Suppressor macrophage treated with lipopolysaccharide for 1 hour (primary cell): ENCODE measurements at regions not wholly inside any gene's neighbourhood (a gene's known extent, or its start where the extent isn't known, plus 50 kb on each side); places are given as distances from the start of the nearest gene placed in this dataset.
A peak's percentile ranks its signal among the peaks of the same experiment; 100 is the strongest.
"Not testable (repeated sequence)": the region's sequence is repeated elsewhere in the genome, so short reads cannot be mapped to it uniquely, and the experiment has no call there.

Source experiments
- DNase-seq, 3 donors: peaks; one replicate each; pipeline ENCODE4 v3.0.0-alpha.2; 2020 to 2022

DNA sequence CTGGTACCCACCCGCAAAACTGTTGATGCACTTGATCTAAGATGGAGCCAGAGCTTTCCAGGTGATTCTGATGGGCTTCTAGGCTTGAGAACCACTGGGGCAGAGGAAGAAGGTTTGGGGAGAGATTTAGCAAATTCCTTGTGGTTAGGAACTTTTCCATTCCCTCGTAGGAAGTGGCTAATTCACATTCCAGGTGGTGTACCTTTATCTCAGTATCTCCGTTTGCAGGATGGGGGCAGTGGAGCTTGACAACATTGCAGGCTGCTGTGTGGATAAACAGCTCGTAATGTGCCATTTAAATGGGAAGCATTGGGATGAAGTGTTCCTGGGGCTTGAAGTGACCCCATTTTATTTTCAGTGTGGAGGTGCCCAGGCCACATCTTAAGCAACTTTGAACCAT, 172.9 kb upstream of the IL12B start:
- DNase-seq = no peak

DNA sequence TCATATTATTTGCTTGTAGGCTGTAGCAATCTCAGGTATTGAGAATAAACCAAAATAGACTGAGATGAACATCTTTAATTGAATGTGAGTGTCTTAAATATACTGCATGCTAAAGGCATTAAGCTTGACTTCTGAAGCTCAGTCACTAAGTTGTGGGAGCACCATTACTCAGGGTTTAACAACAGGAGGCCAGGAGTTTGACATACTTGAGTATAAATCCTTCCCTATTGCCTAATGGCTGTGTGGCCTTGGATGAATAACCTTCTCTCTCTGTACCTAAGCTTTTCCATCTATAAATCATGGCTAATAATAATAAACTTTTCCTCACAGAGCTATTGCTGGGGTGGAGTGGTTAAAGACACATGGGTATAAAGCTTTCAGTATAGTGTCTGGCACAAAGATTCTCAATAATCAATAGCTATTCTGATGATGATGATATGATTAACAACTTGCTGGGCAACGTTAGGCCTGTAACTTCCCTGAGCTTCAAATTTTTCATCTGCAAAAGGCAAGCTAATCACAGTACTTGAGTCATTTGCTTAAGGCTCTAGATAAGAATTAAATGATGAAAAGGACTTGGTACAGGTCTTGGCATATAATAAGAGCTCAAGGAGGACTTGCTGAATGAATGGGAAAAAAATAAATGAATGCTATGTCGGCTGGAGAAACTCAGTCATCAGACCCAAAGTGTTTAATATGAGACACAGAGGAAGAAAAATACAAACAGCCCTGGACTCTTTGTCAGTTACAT, 174.0 kb upstream of the IL12B start:
- no peak for DNase-seq

DNA sequence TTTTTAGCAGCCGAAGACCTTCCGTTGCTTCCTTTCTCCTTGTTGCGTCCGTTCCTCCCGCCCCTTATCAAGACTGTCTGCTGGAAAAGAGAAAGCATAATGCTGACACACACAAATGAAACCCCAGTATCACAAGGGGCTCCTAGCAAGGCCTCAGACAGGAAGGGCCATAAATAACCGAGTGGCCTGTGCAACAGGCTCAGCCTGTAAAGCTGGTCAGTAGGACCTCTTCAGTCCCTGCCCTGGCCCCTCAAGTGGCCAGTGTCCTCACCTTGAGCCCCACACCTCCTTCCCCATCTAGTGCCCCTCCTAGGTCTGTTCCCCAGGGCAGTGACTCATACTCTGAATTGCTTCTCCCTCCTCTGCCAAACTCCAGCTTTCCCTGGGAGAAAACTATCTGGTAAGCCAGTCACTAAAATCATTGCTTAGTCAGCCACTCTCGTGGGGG, 174.6 kb upstream of the IL12B start:
- peak in 1 of 3 donors; percentile 5 for DNase-seq

DNA sequence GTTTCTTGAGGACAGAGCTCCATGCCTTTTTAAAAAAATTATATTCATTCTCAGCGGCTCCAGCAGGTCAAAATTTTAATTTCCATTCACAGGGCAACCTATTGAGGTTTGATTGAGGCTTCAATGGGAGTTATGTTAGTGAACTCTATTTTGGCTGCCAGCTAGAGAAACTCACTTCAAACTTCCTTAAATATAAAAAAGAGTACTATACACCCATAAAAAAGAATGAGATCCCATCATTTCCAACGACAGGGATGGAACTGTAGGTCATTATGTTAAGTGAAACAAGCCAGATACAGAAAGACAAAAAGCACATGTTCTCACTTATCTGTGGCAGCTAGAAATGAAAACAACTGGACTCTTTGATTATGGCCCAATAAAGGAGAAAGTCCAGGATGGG, 176.8 kb upstream of the IL12B start:
- no peak for DNase-seq

DNA sequence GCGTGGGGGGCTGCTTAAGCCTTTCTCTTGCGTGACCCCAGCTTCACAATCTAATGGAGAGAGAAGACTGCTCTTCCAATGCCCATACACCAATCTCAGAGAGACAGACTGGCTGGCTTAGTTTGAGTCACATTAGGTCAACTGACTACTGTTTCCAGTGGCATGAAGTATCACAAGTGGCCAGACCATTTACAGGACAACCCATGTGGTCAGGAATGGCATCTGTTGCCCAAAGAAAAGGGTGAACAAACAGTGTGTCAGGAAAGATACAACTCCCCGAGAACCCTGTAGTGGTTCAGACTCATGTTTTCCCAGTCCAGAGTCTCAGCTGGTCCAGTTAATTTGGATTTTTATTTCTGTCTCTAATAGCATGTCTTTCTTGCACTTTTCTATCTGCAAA, 177.4 kb upstream of the IL12B start:
- no peak for DNase-seq

DNA sequence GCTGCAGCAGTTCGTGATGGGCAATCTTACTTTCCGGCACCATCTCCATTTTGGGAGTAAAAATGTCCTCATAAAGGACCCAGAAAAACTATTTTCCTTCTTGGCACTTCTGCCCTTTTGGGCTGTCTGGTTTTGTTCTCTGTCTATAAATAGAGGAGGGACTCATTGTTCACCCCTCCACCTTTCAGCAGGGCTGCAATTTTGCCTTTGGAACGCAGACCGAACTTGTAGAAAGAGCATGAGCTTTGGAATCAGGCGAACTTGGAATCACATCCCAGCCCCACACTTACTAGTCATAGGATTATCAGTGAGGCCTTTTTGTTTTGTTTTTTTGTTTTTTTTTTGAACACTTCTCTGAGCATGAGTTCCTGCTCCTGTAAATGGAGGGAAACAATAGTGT, 178.1 kb upstream of the IL12B start:
- DNase-seq = no peak

DNA sequence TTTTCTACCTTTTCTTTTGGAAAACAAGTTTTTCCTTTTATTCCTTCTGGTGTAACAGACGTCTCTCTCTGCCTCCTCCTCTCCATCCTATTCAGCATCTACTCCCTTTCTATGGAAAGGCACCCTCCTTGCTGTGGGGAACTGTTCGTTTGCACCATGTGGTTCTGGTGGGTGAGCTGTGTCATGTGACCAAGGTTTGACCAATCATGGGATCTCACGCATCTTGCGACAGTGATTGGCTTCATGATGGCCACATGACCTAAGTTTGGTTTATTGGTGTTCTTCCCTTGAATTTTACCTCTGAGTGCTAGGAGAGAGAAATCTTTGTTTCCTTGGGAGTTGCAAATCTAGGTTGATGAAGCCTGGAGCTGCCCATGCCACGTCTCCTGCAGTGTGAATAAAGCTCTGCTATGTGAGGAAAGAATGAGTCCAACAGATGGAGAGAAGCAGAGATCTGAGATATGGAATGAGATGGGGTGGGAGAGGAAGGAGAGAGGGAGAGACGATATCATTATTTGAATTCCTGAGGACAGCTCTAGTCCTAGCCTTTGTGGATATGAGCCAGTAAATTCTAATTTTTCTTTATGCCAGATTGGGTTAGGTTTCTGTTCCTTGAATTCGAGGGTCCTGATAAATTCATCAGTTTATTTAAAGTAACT, 178.8 kb upstream of the IL12B start:
- no peak for DNase-seq

DNA sequence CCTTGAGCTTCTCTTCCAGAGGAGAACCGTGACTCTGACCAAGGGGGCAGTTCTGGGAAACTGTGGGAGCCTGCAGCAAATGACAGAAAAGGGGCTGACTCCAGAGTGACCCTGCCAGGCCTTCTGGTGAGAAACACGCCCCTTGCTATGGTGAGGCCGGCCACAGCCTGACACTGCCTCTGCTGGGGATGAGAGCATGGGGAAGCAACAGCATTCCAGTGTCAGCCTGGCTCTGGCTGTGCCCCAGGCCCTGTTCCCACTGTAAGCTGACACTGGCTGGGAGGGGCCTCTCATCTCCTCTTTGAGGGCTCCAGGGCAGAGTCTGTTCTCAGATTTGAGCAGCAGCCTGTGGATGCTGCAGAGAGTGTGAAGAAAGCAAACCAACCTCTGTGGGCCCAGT, 180.0 kb upstream of the IL12B start:
- DNase-seq = no peak

DNA sequence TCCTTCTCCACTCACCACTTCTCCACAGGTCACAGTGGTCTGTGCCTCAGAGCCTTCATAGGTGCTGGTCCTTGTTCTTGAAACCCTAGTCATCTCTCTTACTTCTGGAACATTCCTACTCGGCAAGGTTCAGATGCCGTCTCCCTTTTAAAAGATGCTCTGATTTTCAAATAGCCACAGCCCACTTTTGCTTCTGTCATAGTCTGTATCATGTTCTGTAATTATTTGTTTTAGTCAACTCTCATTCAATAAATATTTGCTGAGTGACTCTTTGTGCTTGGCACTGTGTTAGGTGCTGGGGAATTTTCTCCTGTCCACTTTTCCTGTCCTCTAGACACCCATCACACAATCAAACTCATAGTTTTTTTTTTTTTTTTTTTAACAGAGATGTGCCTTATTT, 181.3 kb upstream of the IL12B start:
- no peak for DNase-seq

DNA sequence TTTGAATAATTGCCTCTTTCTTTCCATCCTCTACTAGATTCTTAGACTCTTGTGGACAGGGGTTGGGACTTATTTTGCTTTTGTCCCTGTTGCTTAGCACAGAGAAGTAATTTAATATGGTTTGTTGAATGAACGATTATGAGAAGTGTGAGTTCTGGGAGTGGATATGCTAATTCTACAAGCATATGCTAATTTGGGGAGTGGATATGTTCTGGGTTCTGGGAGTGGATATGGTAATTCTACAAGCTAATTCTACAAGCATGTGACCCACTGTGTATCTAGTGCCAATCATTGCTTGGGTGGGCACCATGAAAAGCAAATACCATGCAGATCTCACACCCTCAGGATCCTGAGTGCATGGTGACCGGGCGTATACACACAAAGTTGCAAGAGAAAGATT, 181.8 kb upstream of the IL12B start:
- no peak for DNase-seq

DNA sequence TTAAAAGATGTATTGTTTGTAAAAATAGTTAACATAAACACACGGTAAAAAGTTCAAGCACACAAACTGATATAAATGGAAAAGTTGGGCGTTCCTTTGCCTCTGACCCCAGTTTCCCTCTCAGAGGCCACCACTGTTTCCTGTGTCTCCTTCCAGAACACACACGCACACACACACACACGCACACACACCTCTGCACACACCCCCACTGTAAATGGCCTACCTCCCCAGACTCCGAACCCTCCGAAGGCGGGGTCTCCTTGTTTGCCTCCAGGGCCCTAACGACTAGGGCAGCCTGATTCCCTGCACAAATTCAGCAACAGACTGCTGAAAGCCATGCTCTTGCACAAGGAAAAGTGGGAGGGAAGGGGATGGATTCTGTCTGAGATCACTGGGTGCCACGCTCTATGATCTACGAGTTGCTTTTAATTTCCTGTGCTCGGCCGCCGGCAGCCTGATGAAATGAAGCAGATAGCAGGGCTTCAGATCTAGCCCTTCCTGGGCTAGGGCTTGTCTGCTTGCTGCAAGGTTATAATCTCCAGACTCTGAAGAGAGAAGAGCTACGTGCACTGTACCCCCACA, 184.0 kb upstream of the IL12B start:
- DNase-seq = no peak

DNA sequence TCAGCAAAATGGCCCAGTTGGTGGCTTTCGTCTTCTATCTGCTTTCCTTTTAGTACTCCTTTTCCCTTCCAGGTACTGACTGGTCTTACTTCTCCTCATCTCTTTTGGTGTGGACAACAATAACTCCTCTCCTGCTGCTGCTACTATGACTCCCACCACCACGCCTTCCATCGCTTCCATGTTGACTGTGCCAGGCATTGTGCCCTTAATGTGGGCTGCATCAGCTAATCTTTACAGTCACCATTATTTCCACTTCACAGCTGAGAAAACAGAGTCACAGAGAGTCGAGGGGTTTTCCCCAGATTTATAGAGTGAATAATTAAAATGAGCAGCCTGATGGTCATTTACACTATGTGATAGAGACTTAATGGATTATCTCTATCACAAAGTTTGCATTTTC, 184.9 kb upstream of the IL12B start:
- no peak for DNase-seq

DNA sequence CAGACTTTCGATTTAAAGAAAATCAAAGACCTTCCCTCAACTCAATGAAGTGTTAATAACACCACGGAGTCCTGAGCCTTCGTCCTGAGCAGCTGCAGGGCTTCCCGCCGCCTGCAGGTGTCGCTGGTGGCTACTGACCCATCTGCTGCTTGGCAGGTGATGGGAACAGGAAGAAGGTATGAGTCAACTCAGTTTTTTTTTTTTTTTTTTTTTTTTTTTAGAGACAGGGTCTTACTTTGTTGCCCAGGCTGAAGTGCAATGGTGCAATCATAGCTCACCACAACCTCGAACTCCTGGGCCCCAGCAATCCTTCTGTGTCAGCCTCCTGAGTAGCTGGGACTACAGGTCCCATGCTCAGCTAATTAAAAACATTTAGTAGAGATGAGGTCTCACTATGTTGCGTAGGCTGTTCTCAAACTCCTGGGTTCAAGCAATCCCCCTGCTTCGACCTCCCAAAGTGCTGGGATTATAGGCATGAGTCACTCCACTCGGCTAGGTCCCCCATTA, 185.7 kb upstream of the IL12B start:
- peak; percentile 70 to 78 (median 76) for DNase-seq

DNA sequence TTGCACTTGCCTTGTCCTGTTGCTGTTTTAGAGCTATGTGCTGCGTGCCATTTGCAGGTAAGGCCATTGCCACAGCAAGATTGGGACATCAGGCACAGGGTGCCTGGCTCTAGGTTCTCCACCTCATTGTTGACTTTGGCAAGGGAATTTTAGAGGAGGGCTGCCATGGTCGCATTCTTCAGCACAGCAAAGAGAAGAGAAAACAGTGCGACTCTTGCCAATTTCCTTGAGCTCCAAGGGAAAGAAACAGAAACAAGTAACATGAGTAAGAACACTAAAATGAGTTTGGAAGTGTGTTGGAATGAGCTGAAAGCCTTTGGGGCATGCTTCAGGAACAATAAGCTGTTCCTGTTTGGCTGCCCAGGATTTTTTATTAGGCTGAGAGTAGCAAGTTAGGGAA, 188.1 kb upstream of the IL12B start:
- DNase-seq = no peak

DNA sequence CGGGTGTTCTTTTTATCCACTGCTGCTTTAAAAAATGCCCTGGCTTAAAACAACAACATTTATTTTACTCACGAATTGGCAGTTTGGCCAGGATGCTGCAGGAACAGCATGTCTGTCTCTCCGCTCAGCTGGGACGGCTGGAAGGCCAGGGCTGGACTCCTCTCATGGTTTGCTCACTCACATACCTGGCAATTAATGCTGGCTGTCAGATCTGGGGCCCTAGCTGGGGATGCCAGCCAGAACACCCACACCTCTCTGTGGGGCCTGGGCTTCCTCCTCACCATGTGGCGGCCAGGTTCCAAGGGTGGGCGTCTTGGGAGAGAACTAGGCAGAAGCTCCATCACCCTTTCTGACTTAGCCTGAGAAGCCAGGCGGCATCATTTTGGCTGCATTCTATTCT, 189.1 kb upstream of the IL12B start:
- DNase-seq = no peak

DNA sequence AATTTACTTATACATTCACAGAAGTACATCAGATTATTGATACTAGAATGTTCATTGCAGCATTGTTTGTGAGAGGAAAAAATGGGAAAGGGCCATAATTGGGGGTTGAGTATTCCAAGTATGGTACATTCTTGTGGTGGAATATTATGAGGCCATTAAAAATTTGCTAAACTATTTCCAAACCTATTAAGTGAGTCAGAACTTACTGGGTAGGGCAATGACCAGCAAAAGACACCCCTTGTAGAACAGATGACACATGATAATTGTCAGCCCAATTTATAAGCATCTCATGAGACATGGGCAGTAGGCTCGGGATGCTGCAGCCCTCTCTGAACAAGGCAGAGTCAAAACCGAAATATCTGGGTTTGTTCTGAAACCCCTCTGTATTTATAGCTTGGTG, 192.6 kb upstream of the IL12B start:
- DNase-seq = no peak

DNA sequence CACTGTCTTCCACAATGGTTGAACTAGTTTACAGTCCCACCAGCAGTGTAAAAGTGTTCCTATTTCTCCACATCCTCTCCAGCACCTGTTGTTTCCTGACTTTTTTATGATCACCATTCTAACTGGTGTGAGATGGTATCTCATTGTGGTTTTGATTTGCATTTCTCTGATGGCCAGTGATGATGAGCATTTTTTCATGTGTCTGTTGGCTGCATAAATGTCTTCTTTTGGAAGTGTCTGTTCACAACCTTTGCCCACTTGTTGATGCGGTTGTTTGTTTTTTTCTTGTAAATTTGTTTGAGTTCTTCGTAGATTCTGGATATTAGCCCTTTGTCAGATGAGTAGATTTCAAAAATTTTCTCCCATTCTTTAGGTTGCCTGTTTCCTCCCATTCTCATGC, 194.0 kb upstream of the IL12B start:
- DNase-seq = not testable (repeated sequence)

DNA sequence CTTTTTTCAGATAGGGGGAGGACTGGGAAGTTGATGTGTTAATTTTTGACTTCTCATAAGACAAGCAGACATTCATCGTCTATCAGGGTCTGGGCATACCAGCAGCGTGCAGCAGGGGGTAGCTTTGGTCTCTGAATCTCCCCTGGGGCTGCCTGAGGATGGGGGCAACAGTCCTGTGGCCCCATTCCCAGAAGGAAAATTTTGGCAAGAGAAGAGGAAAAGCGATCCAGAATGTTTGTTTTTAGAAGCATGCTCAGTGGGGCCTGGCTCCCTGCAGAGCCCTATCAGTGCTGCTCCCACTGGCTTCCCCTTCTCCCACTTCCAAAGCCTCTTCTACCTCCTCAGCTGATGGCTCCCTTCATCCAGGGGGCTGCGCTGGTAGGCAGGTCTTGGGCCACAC, 194.8 kb upstream of the IL12B start:
- no peak for DNase-seq

DNA sequence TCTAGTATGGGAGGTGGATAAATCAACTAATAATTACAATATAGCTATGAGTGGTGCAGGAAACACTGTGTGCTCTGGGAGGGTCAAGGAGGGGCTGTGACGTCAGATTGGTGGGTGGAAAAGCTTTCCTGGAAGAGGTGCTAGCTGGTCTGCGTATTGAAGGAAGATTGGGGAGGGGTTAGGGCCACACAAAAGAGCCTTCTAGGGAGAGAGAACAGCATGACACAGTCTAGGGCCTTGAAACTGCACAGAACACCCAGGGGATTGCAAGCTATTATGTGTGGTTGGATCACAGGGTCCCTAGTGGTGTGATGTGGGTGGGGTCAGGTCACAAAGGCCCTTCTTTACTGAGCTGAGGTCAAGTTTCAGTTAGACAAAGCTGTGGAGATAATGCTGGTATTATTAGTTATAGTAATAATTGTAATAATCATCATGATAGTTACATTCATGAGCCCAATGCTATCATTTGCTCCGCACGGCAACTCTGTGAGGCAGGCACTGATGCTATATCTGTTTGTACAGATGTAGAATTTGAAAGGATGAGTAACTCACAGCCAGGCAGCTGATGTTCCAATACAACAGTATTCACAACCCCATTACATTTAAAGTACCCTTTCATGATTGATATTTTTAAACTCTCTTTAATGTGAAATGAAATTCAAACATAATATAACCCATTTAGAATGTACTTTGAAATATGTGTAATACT, 197.4 kb upstream of the IL12B start:
- DNase-seq = no peak

DNA sequence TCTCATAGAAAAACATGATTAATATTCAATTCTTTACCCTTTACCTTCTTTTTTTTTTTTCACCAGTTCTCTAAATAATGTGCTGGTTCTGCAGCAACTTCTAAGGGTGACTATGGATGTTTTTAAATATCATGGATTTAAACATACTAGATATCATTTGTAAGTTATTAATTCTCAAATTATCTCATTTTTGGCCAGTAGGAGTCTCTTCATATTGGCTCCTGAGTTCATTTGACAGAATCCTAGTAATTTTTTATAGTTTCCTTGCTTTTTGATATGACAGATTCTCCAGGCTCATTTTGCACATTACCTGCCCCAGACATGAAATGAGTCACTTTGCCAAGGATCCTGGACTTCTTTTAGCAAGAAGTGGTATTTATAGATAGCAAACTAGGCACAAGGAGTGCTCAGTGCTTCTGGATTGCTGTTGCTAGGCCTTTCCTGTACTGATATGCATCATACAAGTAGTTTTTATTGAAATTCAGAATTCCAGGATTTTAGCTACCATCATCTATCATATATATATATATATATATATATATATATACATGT, 201.3 kb upstream of the IL12B start:
- DNase-seq = no peak

DNA sequence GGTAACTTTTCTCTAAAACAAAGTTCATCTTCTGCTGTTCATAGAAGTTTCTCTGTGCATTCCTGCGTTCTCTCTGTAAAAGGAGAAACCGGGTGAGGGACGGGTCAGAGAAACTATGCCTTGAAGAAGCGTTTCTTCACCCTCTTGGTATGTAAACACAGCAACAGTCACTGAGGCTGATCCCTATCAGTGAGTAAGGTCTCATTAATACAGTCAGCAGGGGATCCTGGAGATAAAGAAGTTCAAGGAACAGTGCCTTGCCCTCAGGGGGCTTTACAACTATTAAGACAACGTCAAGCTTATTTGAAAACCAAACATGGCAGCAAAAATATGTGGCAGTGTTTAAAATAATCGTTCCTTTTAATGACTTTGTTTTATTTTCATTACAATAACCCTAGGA, 202.9 kb upstream of the IL12B start:
- no peak for DNase-seq

DNA sequence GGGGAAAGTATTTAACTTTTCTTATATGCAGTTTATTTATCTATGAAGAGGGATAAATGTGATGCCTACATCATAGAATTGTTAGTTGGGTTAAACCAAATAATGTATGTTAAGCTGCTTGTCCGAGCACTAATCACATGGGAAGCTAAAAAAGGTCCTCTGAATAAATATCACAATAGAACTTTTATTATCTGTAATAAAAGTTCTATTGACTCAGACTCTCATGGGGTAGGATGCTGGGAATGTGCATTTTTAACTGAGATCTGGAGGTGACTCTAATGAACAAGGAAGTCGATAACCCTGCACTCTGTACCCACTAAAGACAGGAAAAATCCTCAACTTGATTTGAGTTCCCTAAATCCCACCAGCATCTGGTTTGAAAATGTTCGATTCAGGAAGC, 205.9 kb upstream of the IL12B start:
- no peak for DNase-seq

DNA sequence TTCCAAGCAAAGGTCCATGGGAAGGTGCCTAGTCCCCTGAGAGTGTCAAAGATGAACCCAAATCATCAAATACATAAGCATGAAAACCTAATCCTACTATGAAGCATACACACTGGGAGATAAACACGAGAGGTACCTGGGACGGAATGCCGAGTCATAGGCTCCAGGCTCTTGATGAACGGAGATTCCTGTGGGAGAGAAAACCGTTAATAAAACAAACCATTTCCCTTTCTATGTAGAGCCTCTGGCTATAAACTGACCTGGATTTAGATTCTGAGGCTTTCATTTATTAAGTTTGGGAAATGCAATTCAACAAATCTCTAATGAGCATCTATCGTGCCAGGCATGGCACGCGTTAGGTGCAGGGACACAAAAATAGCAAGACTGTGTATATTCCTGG, 206.4 kb upstream of the IL12B start:
- DNase-seq = no peak
